GM19324 (cell line): ENCODE measurements at regions not wholly inside any gene's neighbourhood (a gene's known extent, or its start where the extent isn't known, plus 50 kb on each side); places are given as distances from the start of the nearest gene placed in this dataset.

Experiments
- ATAC-seq: cut with Tn5 transposase; IDR thresholded peaks from one replicate; pipeline ENCODE4 v1.9.1; 2021; ENCODE audit warnings: mild to moderate bottlenecking, moderate library complexity; ENCODE audit not compliant: unreplicated experiment, low FRiP score

DNA sequence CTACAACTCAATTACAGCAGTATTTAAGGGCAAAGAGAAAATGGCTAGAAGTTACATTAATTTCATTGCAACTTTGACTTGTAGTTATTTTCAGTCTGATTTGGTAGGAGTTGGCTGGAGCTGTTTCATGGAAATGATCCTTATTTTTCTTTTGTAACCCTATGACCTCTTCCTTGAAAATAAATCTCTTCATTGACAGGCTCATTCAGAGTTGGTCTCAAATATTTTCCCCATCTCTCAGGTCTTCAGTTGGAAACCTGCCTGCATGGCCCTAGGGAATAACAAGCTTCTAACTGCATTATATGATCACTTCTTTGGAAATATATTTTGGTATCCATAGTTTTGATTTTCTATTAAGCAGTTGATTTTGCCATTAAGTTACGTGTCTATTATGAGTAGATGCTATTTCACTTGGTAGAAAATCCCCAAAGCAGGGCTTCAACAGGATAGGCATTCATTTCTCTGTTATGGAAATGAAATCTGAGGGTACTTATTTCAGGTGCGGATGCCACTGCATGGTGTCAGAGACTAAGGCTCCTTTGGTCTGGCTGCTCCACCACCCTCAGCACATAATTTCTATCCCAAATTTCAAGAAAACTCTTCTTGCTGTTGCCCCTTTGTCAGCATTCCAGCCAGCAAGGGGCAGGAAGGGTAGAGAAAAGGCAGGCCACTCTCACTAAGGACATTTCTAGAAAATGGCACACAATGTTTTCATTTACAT is 502.5 kb downstream of the SPRY1 start:
- no peak for ATAC-seq

DNA sequence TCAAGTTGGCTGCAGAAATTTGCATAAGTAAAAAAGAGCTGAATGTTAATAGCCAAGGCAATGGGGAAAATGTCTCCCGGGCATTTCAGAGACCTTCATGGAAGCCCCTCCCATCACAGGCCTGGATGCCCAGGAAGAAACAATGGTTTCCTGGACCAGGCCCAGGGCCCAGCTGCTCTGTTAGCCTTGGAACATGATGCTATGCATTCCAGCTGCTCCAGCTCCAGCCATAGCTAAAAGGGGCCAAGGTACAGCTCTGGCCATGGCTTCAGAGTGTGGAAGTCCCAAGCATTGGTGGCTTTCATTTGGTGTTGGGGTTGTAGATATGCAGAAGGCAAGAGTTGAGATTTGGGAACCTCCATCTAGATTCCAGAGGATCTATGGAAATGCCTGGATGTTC is 508.3 kb downstream of the SPRY1 start:
- no peak for ATAC-seq

DNA sequence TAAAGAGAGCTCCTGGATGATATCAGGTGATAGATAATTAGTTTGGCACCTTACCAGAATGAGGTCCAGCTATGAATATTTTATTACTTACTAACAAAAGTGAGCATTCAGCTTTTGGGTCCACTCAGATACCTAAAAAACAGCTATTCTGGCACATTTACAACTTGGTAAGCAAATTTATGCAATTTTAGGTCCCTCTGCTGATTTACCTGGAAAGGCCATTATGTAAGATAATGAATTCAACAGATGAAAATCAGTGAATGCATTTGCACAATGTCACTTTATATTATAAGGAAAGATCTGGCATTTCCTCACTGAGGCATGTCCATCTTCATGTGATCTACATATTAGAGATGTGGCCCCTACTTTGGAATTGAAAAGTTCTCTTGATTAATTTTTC is 517.0 kb downstream of the SPRY1 start:
- ATAC-seq: no peak

DNA sequence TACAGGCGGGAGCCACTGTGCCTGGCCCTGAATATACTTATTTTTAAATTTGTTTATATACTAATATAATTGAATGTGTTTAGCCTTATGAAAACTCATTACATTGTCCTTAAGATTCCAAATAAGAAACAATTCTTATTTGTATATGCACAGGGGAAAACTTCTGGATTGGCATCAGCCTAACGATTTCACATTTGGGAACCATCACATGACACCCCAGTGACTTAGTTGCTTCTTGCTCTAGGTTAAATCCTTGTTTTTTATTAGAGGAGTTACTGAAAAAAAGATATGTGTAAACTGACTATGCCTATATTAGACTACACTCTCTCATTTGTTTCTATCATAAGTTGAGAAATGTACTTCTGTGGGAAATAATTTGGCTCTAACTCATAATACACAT is 520.2 kb downstream of the SPRY1 start:
- no peak for ATAC-seq

DNA sequence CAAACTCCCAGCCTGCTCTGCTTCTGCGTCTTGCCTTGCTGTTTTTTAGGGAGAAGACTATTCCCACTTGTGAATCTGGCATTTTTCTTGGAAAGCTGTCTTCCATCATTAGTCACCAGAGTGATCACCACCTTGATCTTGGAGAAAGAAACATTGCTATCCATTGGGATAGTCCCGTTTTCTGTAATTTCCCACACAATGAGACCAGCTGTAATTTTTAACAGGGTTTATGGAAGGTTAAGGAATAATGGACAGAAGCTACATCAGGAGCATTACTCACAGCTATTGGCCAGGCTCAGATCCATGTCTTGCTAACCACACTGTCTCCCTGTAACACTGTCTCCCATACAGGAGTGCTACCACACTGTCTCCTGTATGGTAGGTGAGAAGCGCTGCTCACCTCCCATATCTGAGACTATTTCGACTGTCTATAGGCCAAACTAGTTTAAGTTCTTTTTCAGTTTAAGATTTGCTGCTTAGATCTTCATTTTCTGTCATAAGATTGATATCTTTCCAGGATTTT is 523.0 kb downstream of the SPRY1 start:
- no peak for ATAC-seq

DNA sequence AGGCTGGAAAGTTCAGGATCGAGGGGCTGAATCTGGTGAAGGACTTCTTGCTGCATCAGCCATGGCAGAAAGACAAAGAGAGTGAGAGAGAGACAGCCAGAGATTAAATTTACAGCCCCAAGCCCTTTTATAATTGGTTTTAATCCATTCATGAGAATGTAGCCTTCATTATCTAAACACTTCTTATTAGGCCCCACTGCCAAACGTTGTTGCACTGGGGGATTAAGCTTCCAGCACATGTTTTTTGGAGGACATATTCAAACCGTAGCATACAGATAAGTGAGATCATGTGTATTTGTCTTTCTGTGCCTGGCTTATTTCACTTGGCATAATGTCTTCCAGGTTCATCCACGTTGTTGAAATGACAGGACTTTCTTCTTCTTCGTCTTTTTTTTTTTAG is 524.7 kb downstream of the SPRY1 start:
- ATAC-seq: no peak

DNA sequence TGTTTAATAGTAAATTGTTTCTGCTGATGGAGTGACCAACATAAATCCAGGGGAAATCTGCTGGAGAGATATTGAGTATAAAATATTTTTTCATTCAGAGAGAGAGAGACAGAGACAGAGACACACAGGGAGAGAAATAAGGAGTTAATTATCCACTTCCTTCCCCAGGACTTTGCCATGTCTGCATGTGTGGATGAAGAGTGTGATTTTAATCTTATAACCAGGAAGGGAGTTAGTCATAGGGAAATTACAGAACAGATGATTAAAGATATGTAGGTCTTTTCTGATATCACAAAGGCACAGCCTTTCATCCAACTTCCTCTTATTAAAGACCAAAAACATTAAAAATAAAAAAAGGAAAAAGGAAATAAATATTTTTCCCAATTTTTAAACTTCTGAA is 526.3 kb downstream of the SPRY1 start:
- ATAC-seq: no peak

DNA sequence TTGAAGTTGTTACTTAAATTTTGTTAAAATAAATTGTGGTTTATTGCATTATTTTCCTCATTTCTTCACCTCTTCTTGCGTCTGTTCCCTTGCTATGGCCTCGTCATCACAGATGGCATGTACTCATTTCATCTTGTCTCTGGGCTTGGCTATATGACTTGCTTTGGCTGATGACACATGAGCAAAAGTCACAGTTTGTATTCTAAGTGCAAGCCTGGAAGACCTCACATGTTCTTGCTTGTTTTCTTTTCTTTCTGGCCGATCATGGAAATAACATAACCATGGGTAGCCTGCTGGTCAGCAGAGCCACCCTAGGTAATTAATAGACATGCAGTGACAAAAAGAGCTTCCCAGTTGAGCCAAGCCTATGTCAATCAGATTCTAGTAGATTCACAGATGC is 527.9 kb downstream of the SPRY1 start:
- ATAC-seq: no peak

DNA sequence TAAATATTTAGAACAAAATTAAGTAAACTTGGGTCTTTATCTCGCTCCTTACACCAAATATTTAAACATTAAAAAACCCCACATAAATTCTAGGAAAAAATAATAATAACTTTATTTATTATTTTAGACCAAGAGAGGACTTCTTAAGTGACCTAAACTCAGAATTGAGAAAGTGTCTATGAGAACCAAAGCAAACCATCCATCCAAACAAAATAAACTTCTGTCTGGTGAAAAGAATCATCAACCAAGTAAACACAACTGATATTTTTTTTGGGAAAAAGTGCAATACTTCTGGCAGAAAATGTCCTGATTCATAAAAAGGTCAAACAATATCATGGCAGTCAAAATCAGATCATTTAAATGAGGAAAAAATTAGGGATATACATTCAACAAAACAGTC is 533.0 kb downstream of the SPRY1 start:
- ATAC-seq: no peak

DNA sequence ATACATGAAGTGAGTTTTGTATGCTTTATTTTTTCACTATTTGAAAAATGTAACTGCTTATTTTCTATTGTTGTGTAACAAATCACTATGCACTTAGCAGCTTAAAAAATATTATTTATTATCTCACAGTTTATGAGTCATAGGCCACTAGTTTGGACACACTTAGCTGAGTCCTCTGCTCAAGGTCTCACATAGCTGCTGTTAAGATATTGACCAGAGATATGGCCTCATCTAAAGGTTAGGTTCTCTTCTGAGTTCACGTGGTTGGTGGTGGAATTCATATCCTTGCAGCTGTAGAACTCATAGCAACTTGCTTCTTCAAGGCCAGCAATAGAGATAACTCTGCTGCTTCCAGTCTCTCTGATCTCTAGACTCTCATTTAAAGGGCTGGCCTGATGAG is 534.4 kb downstream of the SPRY1 start:
- ATAC-seq: no peak

DNA sequence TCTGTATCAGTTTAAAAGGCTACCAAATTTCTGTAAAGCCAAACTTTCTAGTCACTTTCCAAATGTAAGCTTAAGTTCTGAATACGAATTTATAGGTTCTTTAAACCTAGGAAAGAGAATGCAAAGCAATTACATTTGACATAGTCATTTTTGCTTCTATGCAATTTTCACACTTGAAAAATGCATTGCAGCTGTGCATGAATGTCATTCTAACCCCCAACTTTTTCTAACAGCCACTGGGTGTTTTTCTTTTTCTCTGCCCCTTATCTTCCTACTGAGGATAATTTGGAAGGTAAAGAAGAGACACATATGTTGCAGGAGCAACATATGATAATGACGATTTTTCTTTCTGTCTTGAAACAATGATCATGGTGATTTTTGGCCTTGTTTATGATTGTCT is 537.5 kb downstream of the SPRY1 start:
- ATAC-seq: no peak

DNA sequence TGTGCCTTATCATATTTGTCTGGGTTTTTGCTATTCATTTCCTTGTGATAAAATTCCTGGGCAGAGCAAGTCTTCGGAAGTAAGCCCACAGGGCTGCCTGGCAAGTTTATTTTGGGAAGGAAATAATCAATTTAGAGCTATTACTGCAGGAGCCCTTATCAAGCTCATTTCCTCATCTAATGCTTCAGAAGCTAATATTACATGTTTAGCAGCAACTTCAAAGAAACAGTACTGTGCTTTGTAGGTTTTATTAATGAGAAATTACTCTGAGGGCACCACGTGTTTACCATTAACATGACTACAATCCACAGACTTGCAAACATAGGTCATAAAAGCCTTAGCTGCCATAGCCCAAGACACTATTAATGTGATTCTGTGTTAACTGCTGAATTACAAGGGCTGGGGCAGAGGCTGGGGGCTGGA is 540.0 kb downstream of the SPRY1 start:
- ATAC-seq: no peak

DNA sequence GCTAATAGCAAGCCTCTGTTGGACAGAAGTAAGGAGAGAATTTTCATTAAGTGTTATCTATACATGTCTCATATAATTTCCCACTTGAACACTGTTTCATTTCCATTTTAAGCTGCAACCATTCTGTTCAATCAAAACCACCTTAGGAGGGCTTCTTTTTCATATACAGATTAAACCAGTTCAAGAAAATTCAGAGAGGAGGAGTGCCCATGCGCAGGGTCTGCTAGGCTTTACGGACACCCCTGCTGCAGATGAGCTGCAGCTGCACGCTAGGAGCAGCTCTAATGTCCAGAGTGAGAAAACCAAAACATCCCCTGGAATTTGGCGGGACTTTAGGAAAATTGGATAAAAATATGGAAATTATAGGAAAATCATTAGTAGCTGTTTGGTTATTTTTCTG is 541.0 kb downstream of the SPRY1 start:
- no peak for ATAC-seq

DNA sequence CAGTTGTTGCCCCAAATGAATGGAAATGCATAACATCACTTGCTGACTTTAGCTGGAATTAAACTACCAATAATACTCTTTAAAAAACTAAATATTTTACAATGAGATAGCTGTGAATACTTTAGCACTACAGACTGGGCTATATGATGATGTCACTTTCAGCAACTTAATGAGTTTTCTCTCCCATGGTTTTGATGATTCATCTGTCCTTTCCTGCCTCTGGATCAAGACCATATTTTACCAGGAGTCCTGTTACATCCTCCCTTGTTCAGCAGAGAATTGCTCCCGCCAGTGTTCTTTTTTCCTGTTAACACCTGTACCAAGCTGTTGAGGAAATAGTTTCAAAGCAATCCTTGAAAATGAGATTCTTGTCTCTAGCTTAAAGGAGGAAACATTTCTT is 543.0 kb downstream of the SPRY1 start:
- ATAC-seq: no peak

DNA sequence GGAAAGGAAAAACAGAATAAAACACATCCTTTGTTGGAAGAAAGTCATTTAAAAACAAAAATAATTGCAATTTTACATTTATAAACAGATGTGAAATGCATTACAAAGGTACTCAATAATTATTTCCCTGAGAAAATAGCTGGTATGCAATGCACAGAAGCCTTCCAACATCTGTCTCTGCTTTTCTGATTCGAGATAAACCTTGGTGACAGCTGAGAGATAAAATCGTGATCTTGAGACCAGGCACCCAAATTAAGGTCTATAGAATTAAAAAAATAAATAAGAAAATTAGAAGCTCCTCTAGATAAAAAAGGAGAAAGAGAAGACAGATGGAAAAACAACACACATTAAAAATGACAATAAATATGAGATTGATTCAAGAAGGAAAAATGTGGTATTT is 544.0 kb downstream of the SPRY1 start:
- ATAC-seq: no peak

DNA sequence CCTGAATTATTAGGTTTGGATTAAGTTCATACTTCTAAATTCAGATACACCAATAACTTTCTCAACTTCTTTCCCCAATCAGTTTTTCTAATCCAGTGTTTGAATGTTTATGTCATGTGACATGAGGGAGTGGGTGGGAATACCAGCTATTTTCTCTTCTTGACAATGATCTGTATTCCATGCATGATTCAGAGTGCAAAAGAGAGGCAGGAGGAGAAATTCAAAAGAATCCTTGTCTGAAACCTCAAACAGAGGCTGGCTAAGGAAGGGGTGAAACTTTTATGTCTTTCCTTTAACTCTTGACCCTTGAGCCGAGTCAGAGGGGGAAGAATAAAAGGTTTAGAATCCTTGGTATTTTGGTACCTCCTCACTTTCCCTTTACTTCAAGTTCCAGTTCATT is 544.7 kb downstream of the SPRY1 start:
- ATAC-seq: no peak

DNA sequence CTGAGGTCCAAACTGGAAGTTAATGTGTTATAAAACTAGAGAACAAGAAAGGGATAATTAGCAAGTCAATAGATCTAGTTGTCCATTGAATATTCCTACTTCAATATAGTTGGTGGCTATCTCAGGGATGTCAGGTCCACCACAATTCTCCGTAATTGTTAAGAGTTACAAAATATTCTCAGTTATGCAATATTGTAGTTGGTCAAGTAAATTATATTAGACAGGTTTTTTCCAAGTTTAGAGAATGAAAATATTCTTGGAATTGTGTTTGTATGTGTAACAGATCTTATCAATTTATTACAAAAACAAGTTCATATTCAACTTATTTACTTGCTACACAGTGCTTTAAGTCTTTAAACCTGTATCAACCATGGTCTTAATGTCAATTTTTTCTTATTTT is 547.4 kb downstream of the SPRY1 start:
- ATAC-seq: no peak

DNA sequence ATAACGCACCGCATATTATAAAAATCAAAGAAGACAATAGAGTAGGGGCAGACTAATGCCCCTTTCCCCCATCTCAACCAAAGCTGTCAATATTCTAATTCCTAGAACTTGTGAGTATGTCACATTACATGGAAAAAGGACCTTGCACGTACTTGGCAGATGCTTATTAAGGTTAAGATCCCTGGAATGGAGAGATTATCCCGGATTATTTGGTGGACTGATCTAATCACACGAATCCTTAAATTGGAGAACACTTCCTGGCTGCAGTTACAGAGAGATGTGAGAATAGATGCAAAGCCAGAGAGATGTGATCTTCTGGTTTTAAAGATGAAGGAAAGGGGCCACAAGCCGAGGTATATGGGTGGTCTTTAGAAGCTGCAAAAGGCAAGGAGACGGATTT is 548.7 kb downstream of the SPRY1 start:
- ATAC-seq: no peak

DNA sequence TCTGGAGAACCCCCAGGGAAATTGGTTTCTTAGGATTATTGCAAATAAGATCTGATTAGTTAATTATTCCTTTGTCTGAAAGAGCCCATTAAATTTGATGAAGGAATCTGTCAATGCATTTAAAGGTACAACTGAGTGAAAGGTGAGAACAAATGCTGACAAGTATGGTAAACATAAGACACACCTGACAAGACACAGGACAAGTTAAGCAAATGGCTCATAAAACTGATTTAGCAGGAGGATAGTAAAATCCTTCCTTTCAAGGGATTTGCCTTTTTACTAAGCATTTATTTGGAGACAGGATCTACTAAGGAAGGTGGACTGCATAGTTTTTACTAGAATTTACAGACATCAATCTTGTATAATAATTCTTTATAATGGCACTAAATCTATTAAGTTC is 553.9 kb downstream of the SPRY1 start:
- no peak for ATAC-seq

DNA sequence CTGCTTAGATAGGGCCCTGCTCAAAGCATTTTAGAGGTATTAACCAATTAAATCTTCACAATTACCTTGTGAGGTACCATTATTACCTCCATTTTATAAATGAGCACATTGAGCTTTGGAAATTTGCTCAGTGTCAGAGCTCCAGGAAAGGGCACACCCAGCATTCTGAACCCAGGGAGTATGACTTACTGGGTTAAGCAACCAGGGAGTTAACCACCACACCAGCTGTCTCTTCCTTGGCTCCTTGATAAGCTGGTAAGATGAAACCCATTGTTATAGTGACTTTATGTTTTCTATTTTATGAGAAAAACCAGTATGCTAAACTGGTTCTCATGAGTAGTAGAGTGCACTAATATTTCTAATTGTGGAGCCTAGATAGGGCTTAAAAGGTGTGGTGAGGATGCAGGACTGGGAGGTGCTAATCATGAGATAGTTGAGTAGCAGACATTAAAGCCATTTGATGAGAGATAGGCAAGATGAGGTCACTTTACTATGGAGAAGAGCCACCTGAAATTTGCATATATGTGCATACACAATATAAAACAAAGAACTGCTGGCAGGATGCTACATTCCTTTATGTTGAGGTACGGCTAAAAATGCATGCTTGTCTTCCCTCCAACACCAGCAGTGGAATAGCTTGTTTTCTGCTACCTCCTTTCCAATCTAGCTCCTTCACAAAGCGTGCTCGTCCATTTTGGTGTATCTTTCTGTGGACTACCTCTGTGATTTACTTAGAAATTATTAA is 556.1 kb downstream of the SPRY1 start:
- ATAC-seq: no peak

DNA sequence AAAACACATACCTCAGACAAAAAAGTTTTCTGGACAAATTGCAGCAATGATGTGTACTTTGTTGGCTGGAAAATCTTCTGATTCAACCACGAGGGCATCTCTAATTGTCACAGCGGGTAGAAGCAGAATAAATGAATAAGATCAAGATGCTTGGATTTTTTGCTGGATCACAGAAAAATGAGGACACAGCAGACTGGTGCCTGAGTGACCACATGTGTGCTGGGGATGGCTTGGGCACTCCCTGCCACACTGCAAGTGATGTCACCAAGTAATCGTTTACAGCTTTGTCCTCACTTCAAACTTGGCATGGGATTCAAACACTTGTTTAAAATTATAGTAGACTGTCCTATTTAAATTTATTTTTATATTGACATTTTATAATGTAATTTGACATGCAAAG is 557.0 kb downstream of the SPRY1 start:
- no peak for ATAC-seq

DNA sequence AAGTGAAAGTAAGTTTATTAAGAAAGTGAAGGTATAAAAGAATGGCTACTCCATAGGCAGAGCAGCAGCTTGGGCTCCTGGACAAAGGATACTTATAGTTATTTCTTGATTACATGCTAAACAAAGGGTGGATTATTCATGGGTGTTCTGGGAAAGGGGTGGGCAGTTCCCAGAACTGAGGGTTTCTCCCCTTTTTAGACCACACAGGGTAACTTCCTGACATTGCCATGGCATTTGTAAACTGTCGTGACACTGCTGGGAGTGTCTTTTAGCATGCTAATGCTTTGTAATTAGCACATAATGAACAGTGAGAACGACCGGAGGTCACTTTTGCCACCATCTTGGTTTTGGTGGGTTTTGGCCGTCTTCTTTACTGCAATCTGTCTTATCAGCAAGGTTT is 557.6 kb downstream of the SPRY1 start:
- ATAC-seq: no peak
